H9 (cell line): ENCODE measurements at regions not wholly inside any gene's neighbourhood (a gene's known extent, or its start where the extent isn't known, plus 50 kb on each side); places are given as distances from the start of the nearest gene placed in this dataset.

Experiments used
- DNase-seq: peaks from one replicate; pipeline ENCODE4 v3.0.0-alpha.2; 2017
- H2AFZ ChIP-seq: one replicate; pipeline ENCODE4 v1.6.1; 2013; ENCODE audit warnings: mild to moderate bottlenecking, low read length, control low read depth, moderate library complexity
- H2AK5ac ChIP-seq: 2 replicates; pipeline ENCODE4 v1.6.1; 2013; ENCODE audit warnings: low read length, control low read depth, mixed read lengths; ENCODE audit not compliant: insufficient read length
- H2BK120ac ChIP-seq: one replicate; pipeline ENCODE4 v1.6.1; 2013; ENCODE audit warnings: low read depth, mild to moderate bottlenecking, low read length, control low read depth, inconsistent platforms; ENCODE audit not compliant: poor library complexity, severe bottlenecking
- H2BK12ac ChIP-seq: 2 replicates; pipeline ENCODE4 v1.6.1; 2013; ENCODE audit warnings: low read length, control low read depth, mixed read lengths, low read depth; ENCODE audit not compliant: insufficient read length
- H2BK15ac ChIP-seq: 2 replicates; pipeline ENCODE4 v1.6.1; 2013; ENCODE audit warnings: low read depth, low read length, control low read depth
- H2BK20ac ChIP-seq: one replicate; pipeline ENCODE4 v1.6.1; 2013; ENCODE audit warnings: low read depth, mild to moderate bottlenecking, low read length, control low read depth, inconsistent platforms; ENCODE audit not compliant: poor library complexity, severe bottlenecking
- H2BK5ac ChIP-seq: 2 replicates; pipeline ENCODE4 v1.6.1; 2013; ENCODE audit warnings: low read length, control low read depth, mixed read lengths; ENCODE audit not compliant: insufficient read length
- H3K14ac ChIP-seq: 2 replicates; pipeline ENCODE4 v1.6.1; 2013; ENCODE audit warnings: low read length, control low read depth; ENCODE audit not compliant: insufficient read depth
- H3K18ac ChIP-seq: 2 replicates; pipeline ENCODE4 v1.6.1; 2013; ENCODE audit warnings: low read depth, mild to moderate bottlenecking, mixed read lengths, low read length, control low read depth; ENCODE audit not compliant: insufficient read length
- H3K23ac ChIP-seq: 2 replicates; pipeline ENCODE4 v1.6.1; 2013; ENCODE audit warnings: low read length, control low read depth, mixed read lengths, low read depth; ENCODE audit not compliant: insufficient read length
- H3K23me2 ChIP-seq: 2 replicates; pipeline ENCODE4 v1.6.1; 2013; ENCODE audit warnings: low read depth, mild to moderate bottlenecking, mixed read lengths, low read length, control low read depth; ENCODE audit not compliant: insufficient read length, poor library complexity, severe bottlenecking
- H3K27ac ChIP-seq: 2 replicates; pipeline ENCODE4 v1.5.1; 2013; ENCODE audit warnings: low read length, control low read depth, mixed read lengths, low read depth; ENCODE audit not compliant: insufficient read length
- H3K27me3 ChIP-seq: 2 replicates; pipeline ENCODE4 v1.6.1; 2013; ENCODE audit warnings: low read length, control low read depth, inconsistent platforms; ENCODE audit not compliant: insufficient read depth
- H3K4ac ChIP-seq: 2 replicates; pipeline ENCODE4 v1.6.1; 2013; ENCODE audit warnings: low read depth, mild to moderate bottlenecking, control low read depth, inconsistent platforms, low read length, moderate library complexity
- H3K4me1 ChIP-seq: 2 replicates; pipeline ENCODE4 v1.6.1; 2013; ENCODE audit warnings: low read length, control low read depth, inconsistent platforms; ENCODE audit not compliant: insufficient read depth
- H3K4me2 ChIP-seq: 2 replicates; pipeline ENCODE4 v1.6.1; 2013; ENCODE audit warnings: low read length, control low read depth, mixed read lengths; ENCODE audit not compliant: insufficient read length, insufficient read depth
- H3K56ac ChIP-seq: 2 replicates; pipeline ENCODE4 v1.6.1; 2013; ENCODE audit warnings: low read depth, mild to moderate bottlenecking, mixed read lengths, low read length, control low read depth; ENCODE audit not compliant: insufficient read length
- H3K79me1 ChIP-seq: 2 replicates; pipeline ENCODE4 v1.6.1; 2013; ENCODE audit warnings: low read depth, mild to moderate bottlenecking, moderate library complexity, low read length, control low read depth, inconsistent platforms; ENCODE audit not compliant: insufficient read depth, poor library complexity, severe bottlenecking
- H3K79me2 ChIP-seq: 2 replicates; pipeline ENCODE4 v1.6.1; 2013; ENCODE audit warnings: low read length, control low read depth, inconsistent platforms; ENCODE audit not compliant: insufficient read depth
- H3K9ac ChIP-seq: 2 replicates; pipeline ENCODE4 v1.6.1; 2013; ENCODE audit warnings: low read length, control low read depth, mixed read lengths; ENCODE audit not compliant: insufficient read length; ENCODE audit errors: extremely low read depth
- H3K9me3 ChIP-seq: one replicate; pipeline ENCODE4 v1.6.1; 2013; ENCODE audit warnings: low read depth, low read length, inconsistent platforms; ENCODE audit not compliant: control insufficient read depth
- H3T11ph ChIP-seq: one replicate; pipeline ENCODE4 v1.6.1; 2013; ENCODE audit warnings: mild to moderate bottlenecking, low read length, control low read depth, inconsistent platforms
- H4K20me1 ChIP-seq: one replicate; pipeline ENCODE4 v1.6.1; 2013; ENCODE audit not compliant: control insufficient read depth, insufficient read length, insufficient read depth
- H4K5ac ChIP-seq: 2 replicates; pipeline ENCODE4 v1.6.1; 2013; ENCODE audit warnings: low read depth, mild to moderate bottlenecking, mixed read lengths, low read length, control low read depth; ENCODE audit not compliant: insufficient read length
- H4K8ac ChIP-seq: replicated peaks from 2 replicates; pipeline ENCODE4 v1.6.1; 2013; ENCODE audit warnings: low read length, control low read depth, mixed read lengths, low read depth; ENCODE audit not compliant: insufficient read length
- H4K91ac ChIP-seq: 2 replicates; pipeline ENCODE4 v1.6.1; 2013; ENCODE audit warnings: low read depth, mild to moderate bottlenecking, moderate library complexity, mixed read lengths, low read length, control low read depth; ENCODE audit not compliant: insufficient read length
- H3K27ac Mint-ChIP-seq, 3 experiments: 2 replicates in 2 of 3; 3 replicates in 1 of 3; pipeline ENCODE4 v1.8.0; 2020 to 2021; ENCODE audit warnings: mixed read lengths in 3 of 3, mild to moderate bottlenecking in 1 of 3, moderate library complexity in 1 of 3
- H3K27me3 Mint-ChIP-seq: 2 replicates; pipeline ENCODE4 v1.8.0; 2021; ENCODE audit warnings: low read depth, mild to moderate bottlenecking, moderate library complexity, mixed read lengths
- H3K36me3 Mint-ChIP-seq, 3 experiments: 2 replicates in 2 of 3; 3 replicates in 1 of 3; pipeline ENCODE4 v1.8.0; 2020 to 2021; ENCODE audit warnings: low read depth in 3 of 3, mixed read lengths in 3 of 3; ENCODE audit not compliant: insufficient read depth in 1 of 3
- H3K4me1 Mint-ChIP-seq, 2 experiments: 2 replicates each; pipeline ENCODE4 v1.8.0; 2020; ENCODE audit warnings: mixed read lengths in 2 of 2
- H3K4me3 Mint-ChIP-seq, 2 experiments: 2 replicates in 1 of 2; 3 replicates in 1 of 2; pipeline ENCODE4 v1.8.0; 2020 to 2021; ENCODE audit warnings: mild to moderate bottlenecking in 2 of 2, mixed read lengths in 2 of 2, moderate library complexity in 1 of 2
- H3K9me3 Mint-ChIP-seq, 2 experiments: 2 replicates in 1 of 2; 3 replicates in 1 of 2; pipeline ENCODE4 v1.8.0; 2020; ENCODE audit warnings: mild to moderate bottlenecking in 2 of 2, mixed read lengths in 2 of 2, moderate library complexity in 1 of 2
- TF ChIP-seq, protein P1 (sequence below): fragments of 200-600 bp; sonication (generic); conservative IDR thresholded peaks from 3 replicates; pipeline ENCODE4 v1.8.0; 2021; ENCODE audit warnings: antibody characterized with exemption, mild to moderate bottlenecking

DNA sequence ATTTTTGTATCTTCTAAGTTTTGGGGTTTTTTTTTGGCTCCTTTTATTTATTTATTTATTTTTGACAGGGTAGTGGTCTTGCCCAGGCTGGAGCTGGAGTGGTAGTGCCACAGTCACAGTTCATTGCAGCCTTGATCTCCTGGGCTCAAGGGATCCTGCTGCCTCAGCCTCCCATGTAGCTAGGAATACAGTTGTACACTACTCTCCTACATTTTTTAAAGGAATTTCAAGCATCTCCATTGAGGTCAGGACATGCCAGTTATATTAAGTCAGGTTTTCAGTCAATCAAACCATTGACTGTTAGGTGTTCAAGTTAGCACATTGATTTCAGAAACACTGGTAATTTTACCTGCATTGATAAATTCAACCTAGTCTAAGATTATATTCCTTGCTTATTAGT lies 480.5 kb upstream of the SPRY2 start:
- no peaks in the 10 kb centered on the region for H3K27me3 ChIP-seq
- no peak overlapping the region for H4K91ac ChIP-seq
- Mint-ChIP-seq H3K27ac (no peak overlapping the region; a peak in 1 of 7 replicates), H3K36me3 (peaks cover under 1 to 14% (median 2%) of the 10 kb centered on the region in 3 experiments; a peak in 4 of 7 replicates), H3K27me3 (no peaks in the 10 kb centered on the region), H3K9me3 (peaks cover 18 to 26% of the 10 kb centered on the region in 2 experiments), H3K4me3 (no peak overlapping the region), H3K4me1 (no peaks in the 10 kb centered on the region)
- DNase-seq, result no peak
- no peak overlapping the region for H3K18ac ChIP-seq
- H2BK12ac ChIP-seq, result no peak overlapping the region
- TF ChIP-seq, protein P1, sequence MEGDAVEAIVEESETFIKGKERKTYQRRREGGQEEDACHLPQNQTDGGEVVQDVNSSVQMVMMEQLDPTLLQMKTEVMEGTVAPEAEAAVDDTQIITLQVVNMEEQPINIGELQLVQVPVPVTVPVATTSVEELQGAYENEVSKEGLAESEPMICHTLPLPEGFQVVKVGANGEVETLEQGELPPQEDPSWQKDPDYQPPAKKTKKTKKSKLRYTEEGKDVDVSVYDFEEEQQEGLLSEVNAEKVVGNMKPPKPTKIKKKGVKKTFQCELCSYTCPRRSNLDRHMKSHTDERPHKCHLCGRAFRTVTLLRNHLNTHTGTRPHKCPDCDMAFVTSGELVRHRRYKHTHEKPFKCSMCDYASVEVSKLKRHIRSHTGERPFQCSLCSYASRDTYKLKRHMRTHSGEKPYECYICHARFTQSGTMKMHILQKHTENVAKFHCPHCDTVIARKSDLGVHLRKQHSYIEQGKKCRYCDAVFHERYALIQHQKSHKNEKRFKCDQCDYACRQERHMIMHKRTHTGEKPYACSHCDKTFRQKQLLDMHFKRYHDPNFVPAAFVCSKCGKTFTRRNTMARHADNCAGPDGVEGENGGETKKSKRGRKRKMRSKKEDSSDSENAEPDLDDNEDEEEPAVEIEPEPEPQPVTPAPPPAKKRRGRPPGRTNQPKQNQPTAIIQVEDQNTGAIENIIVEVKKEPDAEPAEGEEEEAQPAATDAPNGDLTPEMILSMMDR, result no peak
- H4K8ac ChIP-seq, result no peak overlapping the region
- H3K27ac ChIP-seq, result no peak overlapping the region
- H2BK120ac ChIP-seq, result no peak overlapping the region
- no peak overlapping the region for H3K23ac ChIP-seq
- no peak overlapping the region for H2BK20ac ChIP-seq
- H2AK5ac ChIP-seq, result no peak overlapping the region
- H2BK15ac ChIP-seq, result no peak overlapping the region
- H3K14ac ChIP-seq, result no peak overlapping the region
- no peak overlapping the region for H3K56ac ChIP-seq
- H4K5ac ChIP-seq, result no peak overlapping the region
- H2BK5ac ChIP-seq, result no peak overlapping the region
- H3K79me1 ChIP-seq, result no peaks in the 10 kb centered on the region
- no peak overlapping the region for H3T11ph ChIP-seq
- no peak overlapping the region for H3K9ac ChIP-seq
- no peaks in the 10 kb centered on the region for H3K9me3 ChIP-seq
- H3K79me2 ChIP-seq, result no peaks in the 10 kb centered on the region
- no peak overlapping the region for H3K4ac ChIP-seq
- no peaks in the 10 kb centered on the region for H3K4me1 ChIP-seq
- no peaks in the 10 kb centered on the region for H3K23me2 ChIP-seq
- no peaks in the 10 kb centered on the region for H4K20me1 ChIP-seq
- H3K4me2 ChIP-seq, result no peak overlapping the region
- no peak overlapping the region for H2AFZ ChIP-seq
